Left kidney (tissue), 1 donor: ENCODE measurements at regions not wholly inside any gene's neighbourhood (a gene's known extent, or its start where the extent isn't known, plus 50 kb on each side); places are given as distances from the start of the nearest gene placed in this dataset.

Source experiments
- DNase-seq: peaks from one replicate; pipeline ENCODE4 v3.0.0-alpha.2; 2013

DNA sequence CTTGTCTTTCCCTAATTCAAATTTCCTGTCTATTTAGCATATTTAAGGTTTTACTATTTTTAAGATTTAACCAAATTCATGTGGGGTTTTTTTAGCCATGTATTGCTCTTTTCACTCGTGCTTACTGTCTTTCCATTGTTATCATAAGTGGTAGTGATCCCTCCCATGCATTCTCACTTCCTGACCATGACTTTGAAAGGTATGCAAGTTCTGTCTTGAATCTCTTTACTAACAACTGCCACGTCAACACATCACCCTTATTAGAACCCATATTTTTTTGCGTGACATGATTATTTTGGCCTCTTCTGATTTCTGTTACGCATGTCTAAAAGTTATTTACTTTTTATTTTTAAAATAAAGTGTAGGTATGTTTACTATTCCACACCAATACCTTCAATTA is 94.7 kb upstream of the CDH6 start:
- no peak for DNase-seq

DNA sequence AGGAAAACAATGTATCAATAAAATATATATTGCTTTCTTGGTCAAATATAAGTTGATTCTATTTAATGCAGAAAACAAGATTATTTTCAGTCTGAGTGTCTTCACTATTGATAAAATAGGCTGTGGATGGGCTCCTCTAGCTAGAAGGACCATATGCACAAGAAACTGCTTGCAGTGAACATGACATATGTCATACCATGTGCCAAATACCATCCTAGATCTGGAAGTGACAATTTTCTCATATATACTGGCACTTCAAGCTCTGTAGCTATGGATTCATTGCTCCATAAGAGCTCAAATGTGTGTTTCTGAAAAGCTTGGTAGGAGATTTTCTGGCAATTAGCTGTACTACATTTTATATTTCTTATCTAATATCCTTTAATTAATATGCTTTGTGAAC is 95.6 kb upstream of the CDH6 start:
- no peak for DNase-seq

GRCh38 chr5:31096238-31096865 is 97.1 kb upstream of the CDH6 start:
- no peak for DNase-seq

GRCh38 chr5:31095796-31096195 is 97.7 kb upstream of the CDH6 start:
- DNase-seq: no peak

DNA sequence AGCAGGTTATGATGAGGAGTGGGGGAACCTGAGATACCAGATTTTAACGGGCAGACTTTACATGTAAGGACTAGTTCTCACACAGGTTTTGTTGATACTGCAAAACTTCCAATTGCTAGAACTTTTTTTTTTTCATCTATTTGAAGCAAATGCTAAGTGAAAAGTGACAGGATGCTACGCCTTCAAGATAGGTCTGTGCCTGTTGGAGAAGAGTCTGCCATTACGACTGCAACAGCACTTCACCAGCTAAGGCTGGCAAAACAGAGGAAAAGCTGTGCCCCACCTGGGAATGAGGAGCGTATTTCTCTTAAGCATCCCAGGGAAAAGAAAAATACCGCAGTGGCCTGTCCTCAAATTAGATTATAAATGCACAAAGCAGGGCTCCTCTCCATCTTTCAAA is 102.0 kb upstream of the CDH6 start:
- DNase-seq: no peak

- no peak for DNase-seq
These were observed 103.0 kb upstream of the CDH6 start for GRCh38 chr5:31090467-31090866.

DNA sequence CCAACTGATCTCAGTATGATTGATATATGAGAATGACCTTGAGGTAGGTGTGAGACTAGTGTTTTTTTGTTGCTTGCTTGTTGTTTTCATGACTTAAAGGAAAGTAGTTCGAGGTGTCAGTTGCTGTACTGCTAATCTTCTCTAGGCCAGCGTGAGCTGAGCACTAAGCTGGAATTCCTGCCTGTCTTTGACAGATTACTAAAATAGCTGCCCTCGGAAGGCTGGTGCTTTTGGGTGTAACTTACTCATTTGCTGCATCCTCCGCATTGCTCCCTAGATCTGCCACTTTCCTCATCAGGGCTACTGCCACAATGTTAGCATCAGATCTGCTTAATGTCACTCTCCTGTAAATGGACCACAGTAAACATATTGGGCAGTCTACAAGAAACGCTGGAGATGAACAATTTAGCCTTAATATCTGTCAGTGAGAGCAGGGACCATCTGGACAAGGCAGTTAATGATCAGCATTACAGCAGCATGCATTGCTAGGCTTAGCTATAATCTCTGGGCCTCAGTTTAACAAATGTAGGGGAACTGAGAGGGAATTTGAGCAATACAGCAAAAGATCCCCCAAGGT is 106.6 kb upstream of the CDH6 start:
- no peak for DNase-seq

- DNase-seq: no peak
These were observed 108.6 kb upstream of the CDH6 start for GRCh38 chr5:31084871-31085270.

DNA sequence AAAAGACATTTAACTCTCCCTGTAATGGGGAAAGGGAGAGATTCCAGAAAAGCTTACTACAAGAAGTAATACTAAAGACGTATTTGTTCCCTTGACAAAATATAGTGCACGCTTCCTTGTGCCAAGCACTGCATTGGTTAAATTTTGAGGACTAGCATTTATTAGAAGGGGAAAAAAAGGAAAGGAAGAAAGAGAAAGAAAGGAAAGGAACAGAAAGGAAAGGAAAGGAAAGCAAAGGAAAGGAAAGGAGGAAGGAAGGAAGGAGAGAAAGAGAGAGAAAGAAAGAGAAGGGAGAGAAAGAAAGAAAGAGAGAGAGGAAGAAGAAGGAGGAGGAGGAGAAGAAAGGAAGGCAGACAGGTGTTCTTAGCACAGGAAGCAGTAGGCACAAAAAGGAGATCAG is 110.1 kb upstream of the CDH6 start:
- no peak for DNase-seq

- DNase-seq: no peak
These were observed 113.8 kb upstream of the CDH6 start for GRCh38 chr5:31079668-31080067.

GRCh38 chr5:31078956-31079355 is 114.5 kb upstream of the CDH6 start:
- DNase-seq: no peak

GRCh38 chr5:31075981-31076380 is 117.5 kb upstream of the CDH6 start:
- no peak for DNase-seq

- DNase-seq: no peak
These were observed 125.2 kb upstream of the CDH6 start for GRCh38 chr5:31068287-31068686.

- no peak for DNase-seq
These were observed 126.7 kb upstream of the CDH6 start for GRCh38 chr5:31066655-31067328.

GRCh38 chr5:31064215-31064614 is 129.3 kb upstream of the CDH6 start:
- DNase-seq: no peak

DNA sequence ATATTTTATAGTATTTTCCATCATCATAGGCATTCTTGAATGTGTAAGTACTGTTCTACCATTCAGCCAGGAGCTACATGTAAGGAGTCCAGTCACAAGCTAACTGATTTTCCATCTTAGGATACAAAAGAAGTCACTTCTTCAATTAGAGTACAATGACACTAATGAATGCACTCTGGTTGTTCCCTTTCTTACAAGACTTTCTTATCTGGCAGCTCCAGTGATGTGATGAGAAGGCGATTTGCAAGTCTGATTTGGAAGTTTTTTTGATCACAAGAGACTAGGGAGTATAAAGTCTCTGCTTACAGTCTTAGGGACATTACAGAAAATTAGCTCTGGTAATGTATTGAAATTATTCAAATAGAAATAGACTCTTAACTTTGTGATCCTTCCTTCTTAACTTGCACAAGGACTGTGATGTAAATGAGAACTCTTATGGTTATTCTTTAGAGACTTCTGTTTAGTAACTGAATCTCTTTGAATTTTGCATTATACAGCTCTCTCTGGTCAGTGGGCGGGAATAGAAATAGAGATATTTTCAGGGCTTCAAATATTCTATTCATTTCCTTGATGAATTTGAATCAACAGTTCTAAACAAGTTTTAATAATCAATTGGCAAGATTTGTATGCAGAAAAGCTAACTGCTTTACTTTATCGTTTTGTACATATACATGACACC is 130.4 kb upstream of the CDH6 start:
- no peak for DNase-seq

DNA sequence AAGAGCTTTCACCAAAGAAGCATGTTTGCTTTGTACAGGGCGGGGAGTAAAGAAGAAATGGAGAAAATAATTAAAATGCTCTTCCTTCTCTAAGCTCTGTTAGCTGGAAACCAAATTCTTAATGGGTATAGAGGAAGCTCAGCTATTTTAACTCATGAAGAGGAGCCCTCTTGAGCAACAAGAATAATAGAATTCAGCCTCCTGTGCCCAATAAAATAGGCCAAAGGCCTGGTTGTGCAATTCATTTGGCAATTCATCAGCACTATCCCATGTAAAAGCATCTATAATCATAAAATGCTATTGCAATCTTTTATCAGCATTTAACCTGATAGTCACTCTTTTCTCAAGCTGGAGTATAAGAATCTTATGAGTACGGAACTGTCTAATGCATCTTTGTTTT is 133.6 kb upstream of the CDH6 start:
- DNase-seq: no peak

GRCh38 chr5:31054453-31054852 is 139.0 kb upstream of the CDH6 start:
- no peak for DNase-seq

DNA sequence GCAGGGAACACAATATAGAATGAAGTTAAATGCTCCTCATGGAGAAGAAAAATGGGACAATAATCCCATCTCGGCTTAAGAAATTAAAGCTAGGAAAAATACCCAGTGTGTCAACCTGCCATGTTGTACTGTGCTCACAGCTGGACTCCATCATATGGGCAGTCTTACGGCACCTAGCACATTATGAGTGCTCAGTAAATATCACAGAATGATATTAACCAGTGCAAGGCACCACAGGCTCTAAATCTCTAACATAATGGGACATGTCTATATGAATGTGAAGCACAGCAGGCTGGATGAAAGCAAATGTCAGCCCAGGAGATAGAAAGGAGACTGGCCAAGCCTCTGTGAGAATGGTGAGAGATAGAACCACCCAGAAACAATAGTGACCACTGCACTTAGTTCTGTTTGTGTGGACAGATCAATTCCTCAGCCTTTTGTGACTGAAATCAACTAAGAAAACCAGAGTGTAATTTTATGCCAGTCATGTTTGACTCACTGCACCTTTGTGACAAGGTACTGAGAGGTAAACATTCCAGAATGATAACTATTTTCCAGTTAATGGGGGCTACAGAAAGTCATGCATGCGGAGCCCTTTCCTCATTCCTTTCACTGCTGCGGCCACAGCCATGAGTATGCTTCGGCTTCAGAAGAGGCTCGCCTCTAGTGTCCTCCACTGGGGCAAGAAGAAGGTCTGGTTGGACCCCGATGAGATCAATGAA is 140.4 kb upstream of the CDH6 start:
- no peak for DNase-seq

DNA sequence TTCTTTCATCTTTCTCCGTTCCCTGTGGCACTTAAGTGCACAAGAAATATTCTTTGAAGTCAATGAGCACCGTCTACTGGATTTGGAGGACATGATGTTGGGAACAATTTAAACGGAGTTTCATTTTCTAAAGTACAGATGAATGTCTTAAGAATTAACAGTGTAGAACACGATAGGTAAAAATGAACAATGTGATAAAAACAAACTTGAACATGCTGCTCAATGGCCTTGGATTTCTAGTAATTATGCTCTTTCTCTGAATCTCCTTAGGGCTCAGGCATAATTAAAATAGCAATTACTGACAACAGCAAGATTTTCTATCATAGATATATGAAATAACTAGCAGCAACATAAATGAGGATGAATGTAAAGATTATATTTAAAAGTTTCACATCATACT is 142.2 kb upstream of the CDH6 start:
- DNase-seq: no peak

GRCh38 chr5:31049936-31050704 is 143.4 kb upstream of the CDH6 start:
- DNase-seq: no peak

DNA sequence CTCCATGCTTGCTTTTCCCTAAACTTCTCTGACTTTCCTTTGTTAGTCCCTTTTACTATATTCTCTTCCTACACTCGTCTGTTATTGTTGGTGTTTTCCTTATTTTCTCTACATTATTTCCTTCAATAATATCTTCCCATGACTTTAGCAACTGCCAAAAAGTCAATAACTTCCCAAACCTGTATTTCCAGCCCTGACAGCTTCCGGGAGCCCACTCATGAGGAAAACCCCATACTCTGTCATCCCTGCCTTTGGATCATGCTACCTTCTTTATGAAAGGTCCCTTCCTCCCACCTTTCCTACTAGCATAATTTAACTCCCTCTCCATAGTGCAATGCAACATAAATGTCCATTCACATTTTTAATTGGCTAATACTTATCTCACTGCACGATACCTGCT is 144.0 kb upstream of the CDH6 start:
- DNase-seq: no peak
